HG02840 (cell line): ENCODE measurements at regions not wholly inside any gene's neighbourhood (a gene's known extent, or its start where the extent isn't known, plus 50 kb on each side); places are given as distances from the start of the nearest gene placed in this dataset.
"Not testable (repeated sequence)": the region's sequence is repeated elsewhere in the genome, so short reads cannot be mapped to it uniquely, and the experiment has no call there.

ENCODE experiments used
- ATAC-seq: cut with Tn5 transposase; IDR thresholded peaks from one replicate; pipeline ENCODE4 v1.9.1; 2021; ENCODE audit warnings: mild to moderate bottlenecking, moderate library complexity, moderate number of reproducible peaks; ENCODE audit not compliant: unreplicated experiment, low FRiP score

DNA sequence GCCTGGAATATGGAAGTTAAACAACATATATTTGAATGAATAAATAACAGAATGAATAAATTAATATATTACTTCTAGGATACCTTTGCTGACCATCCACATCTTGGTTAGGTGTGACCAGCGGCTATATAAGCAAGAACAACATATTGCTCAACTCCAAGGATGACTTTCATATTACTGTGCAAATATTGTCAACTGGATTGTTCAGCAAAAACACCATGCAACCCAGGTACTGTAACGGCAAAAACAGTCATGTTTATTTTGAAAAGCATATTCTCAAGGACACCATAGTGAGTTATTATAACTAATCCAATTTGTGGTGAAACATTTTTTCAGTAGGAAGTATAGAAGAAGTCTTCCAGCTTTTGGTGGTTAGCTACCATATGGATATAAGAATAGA lies 907.9 kb downstream of the IGSF11 start:
- ATAC-seq = no peak

DNA sequence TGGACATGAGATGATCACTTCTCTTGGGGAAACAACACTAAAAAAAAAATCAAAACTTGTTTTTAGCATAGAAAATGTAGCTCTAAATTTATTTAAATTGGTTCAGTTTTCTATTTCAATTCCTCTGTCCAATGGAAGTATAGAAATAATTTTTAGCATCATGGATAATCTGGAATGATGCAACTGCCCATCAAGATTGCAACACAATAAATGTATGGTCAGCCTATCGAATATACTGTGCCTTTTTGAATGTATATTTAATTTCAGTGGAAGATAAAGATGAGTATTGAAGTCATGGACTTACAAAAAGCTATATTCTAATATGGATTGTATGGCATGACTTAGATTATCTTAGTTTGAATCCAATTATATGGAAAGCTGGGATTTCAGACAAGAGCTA lies 906.7 kb downstream of the IGSF11 start:
- ATAC-seq = no peak

DNA sequence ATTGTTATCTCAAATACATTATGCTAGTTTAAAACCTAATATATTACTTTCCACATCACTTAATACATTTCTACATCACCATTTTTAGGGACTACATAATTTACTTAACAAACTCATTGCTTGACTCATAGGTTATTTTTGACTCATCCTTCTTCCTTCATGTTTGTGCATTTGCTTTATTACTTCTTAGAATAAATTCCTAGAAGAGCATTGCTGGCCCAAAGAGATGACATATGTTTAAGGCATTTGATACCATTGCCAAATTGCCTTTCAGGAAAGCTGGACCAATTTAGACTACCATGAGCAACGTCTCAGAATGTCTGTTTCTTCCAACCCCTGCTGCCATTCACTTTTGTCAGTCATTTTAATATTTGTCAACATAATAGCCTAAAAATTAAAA lies 905.8 kb downstream of the IGSF11 start:
- ATAC-seq = no peak

DNA sequence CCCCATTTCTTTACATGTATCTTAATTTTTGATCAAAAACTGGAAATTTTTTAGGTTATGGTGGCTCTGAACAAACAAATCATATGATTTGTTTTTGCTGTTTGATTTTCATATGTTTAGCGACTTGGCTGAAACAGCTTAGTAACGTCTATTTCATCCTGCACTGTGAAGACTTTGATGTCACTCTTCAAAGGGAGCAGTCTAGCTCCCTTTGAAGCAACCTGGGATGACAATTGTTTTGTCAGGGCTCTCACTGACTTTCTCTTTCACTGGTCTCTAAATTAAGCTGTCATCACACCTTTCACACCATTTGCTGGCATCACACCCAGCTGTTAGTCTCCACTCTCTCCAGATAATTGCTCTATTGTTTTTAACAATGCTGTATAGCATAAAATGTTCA lies 896.9 kb downstream of the IGSF11 start:
- no peak for ATAC-seq

DNA sequence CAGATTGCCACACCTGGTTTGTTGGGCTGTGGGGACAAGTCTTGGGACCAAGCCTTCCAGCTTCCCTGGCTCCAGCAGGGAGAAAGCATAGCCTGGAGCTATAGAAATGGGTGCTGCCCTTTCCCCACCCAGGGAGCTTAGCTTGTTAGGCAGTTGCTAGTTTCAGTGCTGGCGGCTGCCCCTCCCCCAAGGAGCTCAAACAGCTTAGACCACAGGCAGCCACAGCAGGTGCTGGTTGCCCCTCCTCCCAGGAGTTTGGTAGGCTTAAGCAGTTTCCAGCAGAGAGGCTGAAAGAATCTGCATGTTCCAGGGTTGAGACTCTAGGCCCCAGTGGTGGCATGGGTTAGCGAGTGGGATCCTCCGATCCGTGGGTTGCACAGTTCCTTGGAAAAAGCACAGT lies 889.7 kb downstream of the IGSF11 start:
- no peak for ATAC-seq

DNA sequence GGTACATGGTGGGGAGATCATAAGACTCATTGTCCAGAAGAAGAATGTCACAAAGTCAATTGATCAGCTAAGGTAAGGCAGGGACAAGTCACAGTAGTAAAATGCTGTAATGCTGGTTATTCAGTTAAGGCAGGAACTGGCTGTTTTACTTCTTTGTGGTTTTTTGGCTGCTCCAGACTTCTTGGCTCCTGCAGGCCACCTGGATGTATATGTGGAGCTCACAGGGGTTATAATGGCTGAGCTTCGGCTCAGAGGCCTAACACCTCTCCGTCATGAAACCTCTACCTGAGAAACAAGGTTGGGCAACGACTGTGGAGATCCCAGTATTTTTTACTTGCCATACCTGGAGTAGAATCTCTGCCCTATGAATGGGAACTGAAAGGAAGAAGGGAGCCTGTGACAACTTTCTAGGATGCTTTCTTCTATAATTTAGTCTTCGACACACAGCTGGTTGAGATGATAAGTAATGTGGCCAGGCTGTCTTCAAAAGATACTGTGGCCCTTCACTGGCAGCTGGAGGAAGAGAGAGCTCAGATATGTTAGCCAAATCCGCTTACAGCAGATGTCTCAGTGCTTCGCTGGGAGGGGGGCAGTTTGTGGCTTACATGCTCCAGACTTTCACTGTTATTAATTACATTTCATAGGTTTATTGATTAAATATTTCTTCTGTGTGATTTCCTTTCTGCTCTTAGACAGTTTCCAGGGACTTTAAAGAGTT lies 887.8 kb downstream of the IGSF11 start:
- ATAC-seq = no peak

DNA sequence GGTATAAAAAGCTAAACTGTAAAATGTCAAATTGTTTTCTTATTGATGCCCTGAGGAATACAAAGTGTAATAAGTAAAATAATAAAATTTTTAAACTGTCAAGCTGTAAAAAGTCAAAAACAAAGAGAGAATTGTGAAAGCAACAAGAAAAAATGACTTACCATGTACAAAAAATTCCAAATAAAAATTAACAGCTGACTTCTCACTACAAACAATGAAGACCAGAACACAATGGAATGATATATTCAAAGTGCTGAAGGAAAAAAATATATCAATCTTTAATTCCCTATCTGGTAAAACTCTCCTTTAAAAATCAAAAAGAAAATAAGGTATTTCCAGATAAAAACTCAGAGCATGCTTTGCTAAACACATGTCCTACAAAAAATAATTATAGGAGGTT lies 883.5 kb downstream of the IGSF11 start:
- no peak for ATAC-seq

DNA sequence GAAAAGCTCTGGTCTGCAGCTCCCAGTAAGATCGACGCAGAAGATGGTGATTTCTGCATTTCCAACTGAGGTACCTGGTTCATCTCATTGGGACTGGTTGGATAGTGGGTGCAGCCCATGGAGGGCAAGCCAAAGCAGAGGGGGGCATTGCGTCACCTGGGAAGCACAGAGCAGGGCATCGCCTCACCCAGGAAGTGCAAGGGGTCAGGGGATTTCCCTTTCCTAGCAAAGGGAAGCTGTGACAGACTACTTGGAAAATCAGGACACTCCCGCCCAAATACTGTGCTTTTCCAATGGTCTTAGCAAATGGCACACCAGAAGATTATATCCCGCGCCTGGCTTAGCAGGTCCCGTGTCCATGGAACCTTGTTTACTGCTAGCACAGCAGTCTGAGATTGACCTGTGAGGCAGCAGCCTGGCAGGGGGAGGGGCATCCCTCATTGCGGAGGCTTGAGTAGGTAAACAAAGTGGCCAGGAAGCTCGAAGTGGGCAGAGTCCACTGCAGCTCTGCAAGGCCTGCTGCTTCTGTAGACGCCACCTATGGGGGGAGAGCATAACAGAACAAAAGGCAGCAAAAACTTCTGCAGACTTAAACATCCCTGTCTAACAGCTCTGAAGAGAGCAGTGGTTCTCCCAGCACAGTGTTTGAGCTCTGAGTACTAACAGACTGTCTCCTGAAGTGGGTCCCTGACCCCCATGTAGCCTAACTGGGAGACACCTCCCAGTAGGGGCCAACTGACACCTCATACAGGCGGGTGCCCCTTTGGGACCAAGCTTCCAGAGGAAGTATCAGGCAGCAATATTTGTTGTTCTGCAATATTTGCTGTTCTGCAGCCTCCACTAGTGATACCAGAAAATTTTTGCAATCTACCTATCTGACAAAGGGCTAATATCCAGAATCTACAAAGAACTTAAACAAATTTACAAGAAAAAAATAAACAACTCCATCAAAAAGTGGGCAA lies 871.7 kb downstream of the IGSF11 start:
- ATAC-seq = not testable (repeated sequence)

DNA sequence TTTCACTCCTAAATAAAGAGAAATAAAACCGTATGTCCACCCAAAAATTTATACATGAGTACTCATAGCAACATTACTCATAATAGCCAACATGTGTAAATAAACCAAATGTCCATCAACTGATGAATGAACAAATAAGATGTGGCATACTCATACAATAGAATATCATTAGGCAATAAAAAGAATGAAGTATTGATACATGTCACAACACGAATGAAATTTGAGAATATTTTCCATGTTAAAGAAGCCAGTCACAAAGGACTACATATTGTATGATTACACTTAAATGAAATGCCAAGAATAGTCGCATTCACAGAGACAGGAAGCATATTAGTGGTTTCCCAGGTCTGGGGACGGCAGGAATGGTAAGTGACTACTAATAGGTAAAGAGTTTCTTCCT lies 869.2 kb downstream of the IGSF11 start:
- ATAC-seq = no peak

DNA sequence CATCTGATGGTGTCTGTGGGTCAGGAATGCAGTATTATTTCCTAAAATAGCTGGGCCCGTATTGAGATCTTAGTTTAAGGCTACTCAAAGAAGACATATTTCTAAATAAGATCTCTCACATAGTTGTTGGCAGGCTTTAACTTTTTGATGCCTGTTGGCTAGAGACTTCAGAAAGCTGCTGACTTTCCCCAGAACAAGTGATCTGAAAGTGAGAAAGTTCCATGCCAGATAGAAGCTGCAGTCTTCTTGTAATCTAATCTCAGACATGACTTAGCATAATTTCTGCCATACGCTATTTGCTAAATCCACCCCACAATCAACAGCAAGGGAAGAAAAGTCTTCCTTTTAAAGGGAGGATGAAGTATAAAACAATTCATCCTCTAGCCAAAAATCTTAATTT lies 867.1 kb downstream of the IGSF11 start:
- ATAC-seq = no peak

DNA sequence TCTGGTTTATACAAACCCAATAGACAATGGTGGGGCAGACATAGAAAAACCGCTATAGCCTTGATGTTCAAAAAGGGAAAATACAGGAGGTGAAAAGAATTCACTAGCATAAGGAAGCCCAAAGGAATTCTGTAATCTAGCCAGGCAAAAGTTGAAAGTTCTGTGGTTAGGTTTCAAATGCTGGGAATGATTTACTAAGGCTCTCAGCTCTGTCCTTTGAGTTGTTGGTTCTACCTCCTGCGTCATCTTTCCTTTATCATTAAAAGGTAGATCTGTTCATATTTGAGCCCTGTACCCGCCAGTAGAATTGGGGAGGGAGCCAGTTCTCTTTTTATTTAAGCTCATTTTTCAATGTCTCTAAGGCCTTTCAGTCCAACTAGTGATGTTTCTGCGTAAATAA lies 866.5 kb downstream of the IGSF11 start:
- ATAC-seq = no peak

DNA sequence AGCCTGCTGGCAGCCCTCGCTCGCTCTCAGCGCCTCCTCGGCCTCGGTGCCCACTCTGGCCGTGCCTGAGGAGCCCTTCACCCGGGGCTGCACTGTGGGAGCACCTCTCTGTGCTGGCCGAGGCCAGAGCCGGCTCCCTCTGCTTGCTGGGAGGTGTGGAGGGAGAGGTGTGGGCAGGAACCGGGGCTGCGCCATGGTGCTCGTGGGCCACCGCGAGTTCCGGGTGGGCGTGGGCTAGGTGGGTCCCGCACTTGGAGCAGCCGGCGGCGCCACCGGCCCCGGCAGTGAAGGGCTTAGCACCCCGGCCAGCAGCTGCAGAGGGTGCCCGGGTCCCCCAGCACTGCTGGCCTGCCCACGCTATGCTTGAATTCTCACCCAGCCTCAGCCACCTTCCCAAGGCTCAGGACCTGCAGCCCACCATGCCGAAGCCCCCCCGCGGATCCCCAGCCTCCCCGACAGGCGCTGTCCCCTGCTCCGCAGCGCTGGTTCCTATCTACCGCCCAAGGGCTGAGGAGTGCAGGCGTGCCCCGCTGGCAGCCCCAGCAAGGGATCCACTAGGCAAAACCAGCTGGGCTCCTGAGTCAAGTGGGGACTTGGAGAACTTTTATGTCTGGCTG lies 863.3 kb downstream of the IGSF11 start:
- ATAC-seq = no peak

DNA sequence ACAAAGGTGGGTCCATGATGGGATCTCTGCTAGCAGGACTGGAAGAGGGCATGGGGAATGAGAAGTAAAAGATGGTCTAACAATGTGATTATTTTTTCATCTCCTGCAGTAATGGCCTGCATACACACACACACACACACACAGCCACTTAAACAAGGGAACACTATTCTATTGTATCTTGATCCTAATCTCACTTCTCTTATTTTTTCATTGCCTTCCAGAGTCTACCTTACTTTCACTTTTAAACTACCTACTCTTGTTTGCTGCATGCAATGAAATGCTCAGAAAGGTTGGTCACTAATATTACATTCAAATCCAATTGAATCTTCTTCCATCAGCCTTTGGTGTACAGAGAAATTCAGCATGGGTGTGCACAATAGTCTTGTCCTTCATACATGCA lies 853.8 kb downstream of the IGSF11 start:
- no peak for ATAC-seq

DNA sequence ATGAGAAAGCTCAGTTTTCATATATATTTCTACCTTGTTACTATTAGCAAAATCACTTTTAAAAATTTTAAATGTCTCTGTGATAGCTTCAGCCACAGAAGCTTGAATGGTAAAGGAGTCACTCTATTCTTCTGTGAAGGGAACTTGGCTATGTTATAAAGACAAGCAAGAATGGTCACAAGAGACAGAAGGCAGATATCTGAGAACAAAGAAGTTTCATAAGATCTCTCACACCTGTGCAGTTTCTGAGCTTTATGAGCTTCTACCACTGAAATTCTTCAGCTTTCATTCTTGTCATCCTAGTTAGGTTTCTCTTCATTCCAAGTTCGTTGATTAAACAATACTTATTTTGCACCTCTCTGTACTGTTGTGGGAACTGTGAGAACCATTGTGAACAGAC lies 853.4 kb downstream of the IGSF11 start:
- ATAC-seq = no peak

DNA sequence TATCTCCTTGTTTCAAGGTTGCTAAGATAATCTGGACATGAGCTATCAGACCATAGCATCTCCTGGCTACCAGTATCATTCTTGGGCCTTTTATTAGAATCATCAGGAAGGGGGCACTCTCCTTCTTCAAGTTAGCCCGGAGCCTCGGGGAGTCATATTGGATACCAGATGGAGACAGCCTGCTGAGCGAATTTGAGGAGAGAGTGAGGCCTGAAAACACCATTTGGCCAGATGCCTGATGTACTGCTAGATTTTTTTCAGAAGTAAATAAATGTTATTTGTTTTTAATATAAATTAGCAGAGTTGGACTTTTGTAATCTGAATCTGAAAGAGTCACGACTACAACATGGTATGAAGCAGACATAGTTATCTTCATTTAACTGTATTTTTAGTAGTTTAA lies 848.6 kb downstream of the IGSF11 start:
- ATAC-seq = no peak

DNA sequence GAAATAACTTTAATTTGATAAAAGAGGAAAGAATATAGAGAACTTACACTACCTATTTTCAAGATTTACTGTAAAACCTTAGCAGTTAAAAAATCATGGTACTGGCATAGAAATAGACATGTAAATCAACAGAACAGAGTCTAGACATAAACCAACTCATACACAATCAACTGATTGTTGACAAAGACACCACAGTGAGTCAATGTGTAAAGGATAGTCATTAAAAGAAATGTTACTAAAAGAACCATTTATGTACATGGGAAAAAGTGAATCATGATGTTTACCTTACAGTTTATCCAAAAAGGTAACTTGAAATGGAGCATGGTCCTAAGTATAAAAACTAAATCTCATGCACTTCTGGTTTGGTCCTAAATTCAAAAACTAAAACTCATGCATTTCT lies 847.4 kb downstream of the IGSF11 start:
- no peak for ATAC-seq

DNA sequence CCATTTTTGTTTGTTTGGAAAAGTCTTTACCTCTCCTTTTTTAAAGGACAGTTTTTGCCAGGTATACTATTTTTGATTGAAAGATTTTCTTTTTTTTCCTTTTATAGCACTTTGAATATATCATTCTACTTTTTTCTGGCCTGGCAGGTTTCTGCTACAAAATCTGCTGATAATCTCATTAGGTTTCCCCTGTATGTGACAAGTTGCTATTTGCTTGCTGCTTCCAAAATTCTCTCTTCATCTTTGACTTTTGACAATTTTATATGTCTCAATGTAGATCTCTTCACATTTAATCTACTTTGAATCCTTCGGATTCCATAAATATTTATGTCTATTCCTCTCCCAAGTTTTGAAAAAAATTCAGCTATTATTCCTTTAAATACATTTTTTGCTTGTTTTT lies 838.5 kb downstream of the IGSF11 start:
- ATAC-seq = no peak

DNA sequence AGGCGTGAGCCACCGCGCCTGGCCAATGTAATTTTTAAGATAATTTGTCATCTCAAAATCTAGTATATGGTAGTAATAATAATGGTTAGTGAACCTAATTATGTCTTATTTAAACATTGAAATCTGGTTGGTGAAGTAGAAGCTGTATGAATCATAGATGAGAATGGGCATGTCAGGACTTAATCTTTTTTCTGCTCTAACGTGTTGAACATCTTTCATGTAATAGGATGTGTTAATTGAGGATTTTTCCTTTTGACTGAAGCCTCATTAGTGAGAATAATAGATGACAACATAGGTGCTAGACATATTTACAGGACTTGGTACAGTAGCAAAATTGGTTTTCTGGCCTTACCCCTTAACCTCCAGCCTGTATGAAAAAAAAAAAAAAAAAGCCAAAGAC lies 835.6 kb downstream of the IGSF11 start:
- ATAC-seq = no peak

DNA sequence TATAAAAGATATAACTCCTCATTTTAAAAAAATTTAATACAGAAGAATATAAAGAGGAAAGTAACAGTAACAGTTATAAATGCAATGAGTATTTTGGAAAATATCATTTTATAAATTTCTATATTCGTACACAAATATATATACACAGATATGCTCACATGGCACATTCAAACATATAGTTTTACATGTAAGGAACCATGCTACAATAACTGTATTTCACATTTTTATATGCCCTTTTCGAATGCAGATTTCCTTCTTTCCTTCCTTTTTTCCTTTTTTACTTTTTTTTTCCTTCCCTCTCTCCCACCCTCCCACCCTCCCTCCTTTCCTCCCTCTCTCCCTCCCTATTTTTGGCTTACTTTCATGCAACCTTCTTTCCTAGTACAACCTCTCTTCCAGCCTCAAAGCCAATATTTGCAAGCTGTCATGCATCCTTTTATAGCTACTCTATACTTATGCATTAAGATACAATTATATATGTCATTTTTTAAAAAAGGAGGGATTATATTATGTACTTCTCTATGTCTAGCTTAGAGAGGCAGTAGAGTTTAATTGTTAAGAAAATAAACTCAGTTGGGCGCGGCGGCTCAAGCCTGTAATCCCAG lies 830.5 kb downstream of the IGSF11 start:
- no peak for ATAC-seq

DNA sequence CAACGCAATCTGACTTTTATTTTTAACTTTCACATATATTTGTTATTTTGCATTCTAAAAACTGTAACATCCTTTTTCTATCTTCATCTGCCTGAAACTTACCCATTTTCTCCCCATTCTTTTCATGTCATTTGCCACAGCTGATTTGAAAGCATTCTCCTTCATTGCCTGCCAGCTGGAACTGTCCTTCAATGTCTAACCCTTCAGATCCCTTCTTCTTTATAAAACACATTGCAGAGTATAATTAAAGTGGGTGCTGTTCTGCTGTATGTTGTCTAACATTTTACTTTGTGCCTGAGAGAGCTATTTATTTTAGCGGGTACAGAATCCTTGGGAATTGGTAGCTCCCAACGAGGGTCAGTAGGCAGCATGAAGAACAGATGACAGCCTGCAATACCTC lies 827.4 kb downstream of the IGSF11 start:
- ATAC-seq = no peak

DNA sequence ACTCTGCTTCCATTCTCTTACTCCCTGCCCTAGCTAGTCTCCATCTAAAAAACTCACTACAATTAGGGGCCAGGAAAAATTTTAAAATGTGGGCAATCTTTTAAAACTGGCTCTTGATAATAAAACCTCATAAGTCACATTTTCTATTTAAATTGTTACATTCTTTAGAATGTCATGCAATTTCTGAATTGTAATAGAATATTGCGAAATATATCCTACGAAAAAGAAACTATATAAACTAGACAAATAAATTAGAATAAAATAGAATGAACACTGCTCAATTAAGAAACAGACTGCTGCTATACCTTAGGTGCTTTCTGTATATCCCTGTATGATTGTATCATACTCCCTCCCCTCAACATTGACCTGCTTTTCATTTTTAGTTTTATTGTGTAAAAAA lies 826.0 kb downstream of the IGSF11 start:
- no peak for ATAC-seq
